GM23248 (cell line): ENCODE measurements at regions not wholly inside any gene's neighbourhood (a gene's known extent, or its start where the extent isn't known, plus 50 kb on each side); places are given as distances from the start of the nearest gene placed in this dataset.
"Not testable (repeated sequence)": the region's sequence is repeated elsewhere in the genome, so short reads cannot be mapped to it uniquely, and the experiment has no call there.

Experiments
- DNase-seq: peaks from one replicate; pipeline ENCODE4 v3.0.0-alpha.2; 2015
- H2AFZ ChIP-seq: fragments of 200-600 bp; sonication (generic); 2 replicates; pipeline ENCODE4 v1.6.1; 2016; ENCODE audit warnings: antibody characterized with exemption
- H3F3A ChIP-seq: fragments of 200-600 bp; sonication (generic); 2 replicates; pipeline ENCODE4 v1.6.1; 2016; ENCODE audit warnings: mild to moderate bottlenecking, antibody characterized with exemption, mixed run types; ENCODE audit not compliant: insufficient read depth
- H3K27ac ChIP-seq: fragments of 200-600 bp; sonication (generic); 2 replicates; pipeline ENCODE4 v1.5.1; 2016; ENCODE audit warnings: mild to moderate bottlenecking
- H3K27me3 ChIP-seq: fragments of 200-600 bp; sonication (generic); replicated peaks from 2 replicates; pipeline ENCODE4 v1.6.1; 2016; ENCODE audit warnings: mild to moderate bottlenecking; ENCODE audit not compliant: insufficient read depth
- H3K36me3 ChIP-seq: fragments of 200-600 bp; sonication (generic); 2 replicates; pipeline ENCODE4 v1.6.1; 2016; ENCODE audit warnings: low read depth, mild to moderate bottlenecking
- H3K4me1 ChIP-seq: fragments of 200-600 bp; sonication (generic); 2 replicates; pipeline ENCODE4 v1.6.1; 2016; ENCODE audit warnings: mild to moderate bottlenecking; ENCODE audit not compliant: insufficient read depth
- H3K4me2 ChIP-seq: fragments of 200-600 bp; sonication (generic); one replicate; pipeline ENCODE4 v1.6.1; 2016; ENCODE audit warnings: mild to moderate bottlenecking; ENCODE audit not compliant: unreplicated experiment
- H3K4me3 ChIP-seq: fragments of 200-600 bp; sonication (generic); 2 replicates; pipeline ENCODE4 v1.5.1; 2016; ENCODE audit warnings: mild to moderate bottlenecking
- H3K79me2 ChIP-seq: fragments of 200-600 bp; sonication (generic); 2 replicates; pipeline ENCODE4 v1.6.1; 2016; ENCODE audit warnings: mild to moderate bottlenecking; ENCODE audit not compliant: insufficient read depth
- H3K9ac ChIP-seq: fragments of 200-600 bp; sonication (generic); 2 replicates; pipeline ENCODE4 v1.6.1; 2016; ENCODE audit warnings: mild to moderate bottlenecking
- H3K9me2 ChIP-seq: fragments of 200-600 bp; sonication (generic); 2 replicates; pipeline ENCODE4 v1.6.1; 2016; ENCODE audit warnings: mixed run types, mild to moderate bottlenecking, moderate library complexity; ENCODE audit not compliant: insufficient read depth
- H3K9me3 ChIP-seq: fragments of 200-600 bp; sonication (generic); one replicate; pipeline ENCODE4 v1.6.1; 2017; ENCODE audit warnings: low read depth
- H4K20me1 ChIP-seq: fragments of 200-600 bp; sonication (generic); 2 replicates; pipeline ENCODE4 v1.6.0; 2016; ENCODE audit not compliant: insufficient read depth
- EZH2 ChIP-seq: fragments of 200-600 bp; sonication (generic); IDR thresholded peaks from 2 replicates; pipeline ENCODE4 v1.6.1; 2018; ENCODE audit warnings: antibody characterized with exemption, mild to moderate bottlenecking; ENCODE audit not compliant: insufficient read depth, poor library complexity, severe bottlenecking
- EZH2phosphoT487 ChIP-seq: fragments of 200-600 bp; sonication (generic); IDR thresholded peaks from 2 replicates; pipeline ENCODE4 v1.6.1; 2018; ENCODE audit warnings: antibody characterized with exemption, moderate library complexity, mild to moderate bottlenecking, low read depth; ENCODE audit not compliant: insufficient read depth
- WGBS, 2 experiments: methylation state at CpG; one replicate each; pipeline ENCODE4 v1.1.6; 2015 to 2017; ENCODE audit warnings: low lambda C conversion rate in 2 of 2, low coverage in 1 of 2; ENCODE audit errors: missing lambda C conversion rate in 2 of 2; 5-methylcytosine and 5-hydroxymethylcytosine counted together
- in situ Hi-C: fragments of 300-500 bp; cut with MboI; formaldehyde crosslinking; loops from 2 replicates; pipeline ENCODE4 v1.15.0; 2020

GRCh38 chr3:107198581-107199181 lies 178.6 kb upstream of the CCDC54 start:
- DNase-seq = peak; percentile 52
- no peak overlapping the region for H3K27ac ChIP-seq
- H3K4me1 ChIP-seq = 0 out of 2 replicates have a peak, but pooled peaks cover 7% of the 10 kb centered on the region
- no peaks in the 10 kb centered on the region for H3K9me2 ChIP-seq
- no peaks in the 10 kb centered on the region for H3F3A ChIP-seq
- no peaks in the 10 kb centered on the region for H3K36me3 ChIP-seq
- H3K9me3 ChIP-seq = no peaks in the 10 kb centered on the region
- H2AFZ ChIP-seq = no peak overlapping the region
- H3K27me3 ChIP-seq = no peaks in the 10 kb centered on the region
- no peaks in the 10 kb centered on the region for H3K79me2 ChIP-seq
- TF ChIP-seq EZH2phosphoT487 (no peak), EZH2 (no peak)
- no peaks in the 10 kb centered on the region for H4K20me1 ChIP-seq
- WGBS, 2 experiments = 37 to 44% methylated on average over 9 of the region's 9 CpGs
- no peak overlapping the region for H3K9ac ChIP-seq
- no peak overlapping the region for H3K4me3 ChIP-seq
- in situ Hi-C loops = no loop called here
- peak overlapping the region; percentile 24 for H3K4me2 ChIP-seq

GRCh38 chr3:107201146-107201545 lies 176.1 kb upstream of the CCDC54 start:
- WGBS, 2 experiments = 92 to 96% methylated on average over 1 of the region's 1 CpG
- no peak overlapping the region for H3K4me2 ChIP-seq
- in situ Hi-C loops = no loop called here
- H4K20me1 ChIP-seq = no peaks in the 10 kb centered on the region
- H3K9ac ChIP-seq = no peak overlapping the region
- H3K79me2 ChIP-seq = no peaks in the 10 kb centered on the region
- no peak for DNase-seq
- H3K27ac ChIP-seq = no peak overlapping the region
- TF ChIP-seq EZH2 (no peak), EZH2phosphoT487 (no peak)
- H3K36me3 ChIP-seq = no peaks in the 10 kb centered on the region
- H3K27me3 ChIP-seq = no peaks in the 10 kb centered on the region
- H2AFZ ChIP-seq = peak overlapping the region; percentile 34; the same call in 1 of the 2 replicates
- H3F3A ChIP-seq = no peaks in the 10 kb centered on the region
- 0 out of 2 replicates have a peak, but pooled peaks cover 7% of the 10 kb centered on the region for H3K4me1 ChIP-seq
- no peaks in the 10 kb centered on the region for H3K9me3 ChIP-seq
- no peaks in the 10 kb centered on the region for H3K9me2 ChIP-seq
- H3K4me3 ChIP-seq = no peak overlapping the region

- in situ Hi-C loops, DNase-seq, H3K79me2 ChIP-seq, H2AFZ ChIP-seq, H3K27ac ChIP-seq, H3K4me3 ChIP-seq, H3K36me3 ChIP-seq, H3K27me3 ChIP-seq, H3K9ac ChIP-seq, H4K20me1 ChIP-seq, H3K4me2 ChIP-seq, H3K9me3 ChIP-seq, H3K9me2 ChIP-seq: not testable (repeated sequence)
- Histone ChIP-seq H3F3A (peaks cover 11% of the 10 kb centered on the region), H3K4me1 (peaks cover 18% of the 10 kb centered on the region)
Measured at GRCh38 chr3:107202885-107203284, 174.4 kb upstream of the CCDC54 start.

GRCh38 chr3:107204121-107204520 lies 173.1 kb upstream of the CCDC54 start:
- Histone ChIP-seq H3K4me1 (peaks cover 22% of the 10 kb centered on the region), H2AFZ (no peak overlapping the region), H3K27ac (no peak overlapping the region), H3K79me2 (no peaks in the 10 kb centered on the region), H3K27me3 (no peaks in the 10 kb centered on the region), H3K4me2 (no peak overlapping the region), H3K9me3 (no peaks in the 10 kb centered on the region), H3K4me3 (no peak overlapping the region), H3K36me3 (no peaks in the 10 kb centered on the region), H3K9me2 (no peaks in the 10 kb centered on the region), H3F3A (peaks cover 16% of the 10 kb centered on the region), H3K9ac (no peak overlapping the region), H4K20me1 (no peaks in the 10 kb centered on the region)
- DNase-seq = no peak
- in situ Hi-C loops = no loop called here
- TF ChIP-seq EZH2phosphoT487 = no peak
- no peak for TF ChIP-seq EZH2

GRCh38 chr3:107205358-107205757 lies 171.9 kb upstream of the CCDC54 start:
- H4K20me1 ChIP-seq = no peaks in the 10 kb centered on the region
- no peak overlapping the region for H2AFZ ChIP-seq
- peaks cover 19% of the 10 kb centered on the region for H3F3A ChIP-seq
- no peak overlapping the region for H3K9ac ChIP-seq
- H3K4me2 ChIP-seq = no peak overlapping the region
- H3K9me3 ChIP-seq = no peaks in the 10 kb centered on the region
- no peaks in the 10 kb centered on the region for H3K36me3 ChIP-seq
- peaks cover 29% of the 10 kb centered on the region for H3K4me1 ChIP-seq
- 53 to 61% methylated on average over 3 of the region's 3 CpGs for WGBS, 2 experiments
- TF ChIP-seq EZH2 (no peak), EZH2phosphoT487 (no peak)
- in situ Hi-C loops = no loop called here
- no peak overlapping the region for H3K4me3 ChIP-seq
- H3K27me3 ChIP-seq = no peaks in the 10 kb centered on the region
- no peak for DNase-seq
- H3K27ac ChIP-seq = no peak overlapping the region
- H3K9me2 ChIP-seq = no peaks in the 10 kb centered on the region
- H3K79me2 ChIP-seq = no peaks in the 10 kb centered on the region
